CD4-positive, alpha-beta T cell treated with Interleukin-6 at 100 ng/mL for 8 hours (primary cell): ENCODE measurements at regions not wholly inside any gene's neighbourhood (a gene's known extent, or its start where the extent isn't known, plus 50 kb on each side); places are given as distances from the start of the nearest gene placed in this dataset.
A peak's percentile ranks its signal among the peaks of the same experiment; 100 is the strongest.
"Not testable (repeated sequence)": the region's sequence is repeated elsewhere in the genome, so short reads cannot be mapped to it uniquely, and the experiment has no call there.

Experiments
- DNase-seq: peaks from one replicate; pipeline ENCODE4 v3.0.0-alpha.2; 2020; ENCODE audit warnings: mixed read lengths, low spot score

DNA sequence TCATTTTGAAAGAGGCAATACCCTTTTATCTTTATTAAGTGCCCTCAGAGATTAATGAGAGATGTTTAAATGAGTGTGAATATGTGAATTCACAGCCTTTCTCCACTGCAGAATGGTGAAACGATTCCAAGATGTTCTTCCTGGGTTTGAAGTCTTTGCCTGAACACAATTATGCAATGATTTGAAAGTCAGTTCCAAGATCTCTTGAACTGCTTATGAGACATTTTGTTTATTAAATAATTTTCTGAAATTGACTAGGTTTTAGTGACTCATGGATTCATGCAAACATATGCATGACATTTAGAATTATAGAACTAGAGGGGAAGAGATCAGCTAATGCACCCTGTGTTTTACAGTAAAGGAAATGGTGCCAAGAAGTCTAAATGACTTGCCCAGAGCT is 118.1 kb upstream of the SLC38A2 start:
- DNase-seq = no peak

DNA sequence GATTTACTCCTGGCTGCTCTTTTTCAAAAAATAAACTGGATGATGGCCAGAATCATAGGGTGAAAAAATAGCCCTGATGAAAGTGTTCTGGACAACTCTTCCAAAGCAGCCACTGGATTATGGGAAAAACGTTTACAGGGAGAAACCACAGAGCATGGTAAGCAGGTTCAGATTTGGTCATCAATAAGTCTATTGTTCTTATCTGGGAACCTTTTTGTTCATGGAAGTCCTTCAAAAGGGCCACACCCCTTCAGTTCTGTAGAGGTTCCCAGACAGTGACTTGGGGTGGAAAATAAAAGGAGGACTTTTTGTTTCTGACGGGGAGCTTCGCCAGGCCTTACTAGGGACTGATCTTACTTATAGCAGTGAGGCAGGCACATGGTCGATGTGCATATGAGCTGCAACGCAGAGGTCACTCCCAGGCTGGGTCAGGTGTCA is 117.4 kb upstream of the SLC38A2 start:
- no peak for DNase-seq

DNA sequence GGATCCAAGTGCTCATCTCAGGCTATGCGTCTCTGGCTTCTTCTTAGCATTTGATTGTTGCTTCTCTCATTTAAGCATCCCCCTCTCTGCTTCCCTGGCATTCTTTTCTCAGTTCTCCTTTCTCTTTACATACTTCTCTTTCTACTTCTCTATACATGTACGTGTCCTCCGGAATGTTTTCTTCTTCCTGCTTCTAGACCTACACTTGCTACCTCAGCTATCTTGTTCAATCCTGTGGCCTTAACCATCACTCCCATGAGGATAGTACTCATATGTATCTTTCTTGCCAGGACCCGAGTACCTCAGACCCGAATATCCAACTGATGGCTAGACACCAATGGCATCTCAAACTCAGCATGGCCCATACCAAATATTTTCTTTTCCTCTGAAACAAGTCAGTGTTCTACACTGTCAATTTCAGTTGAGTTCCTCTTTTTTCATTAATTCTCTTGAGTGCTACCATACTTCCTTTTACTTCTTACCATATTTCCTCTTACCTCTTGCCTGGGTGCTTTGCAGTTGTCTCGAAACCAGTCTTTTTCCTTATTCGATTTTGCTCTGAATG is 115.1 kb upstream of the SLC38A2 start:
- DNase-seq = no peak

DNA sequence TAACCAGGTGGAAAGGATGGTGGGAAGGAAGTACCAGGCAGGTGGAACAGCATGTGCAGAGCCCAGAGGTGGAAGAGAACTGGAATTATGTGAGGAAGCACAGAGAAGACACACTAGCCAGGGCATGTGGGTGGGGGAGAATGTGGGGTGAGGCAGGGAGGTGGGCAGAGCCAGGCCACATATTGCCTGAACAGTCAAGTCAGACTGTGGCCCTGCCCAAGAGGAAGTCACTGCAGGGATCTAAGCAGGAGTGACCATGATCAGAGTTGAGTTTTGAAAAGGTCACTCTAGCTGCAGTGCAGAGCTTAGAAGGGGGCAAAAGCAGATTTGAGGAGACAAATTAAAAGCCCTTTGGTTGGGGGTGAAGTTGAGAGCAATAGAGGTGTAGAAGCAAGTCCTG is 114.0 kb upstream of the SLC38A2 start:
- DNase-seq = no peak

DNA sequence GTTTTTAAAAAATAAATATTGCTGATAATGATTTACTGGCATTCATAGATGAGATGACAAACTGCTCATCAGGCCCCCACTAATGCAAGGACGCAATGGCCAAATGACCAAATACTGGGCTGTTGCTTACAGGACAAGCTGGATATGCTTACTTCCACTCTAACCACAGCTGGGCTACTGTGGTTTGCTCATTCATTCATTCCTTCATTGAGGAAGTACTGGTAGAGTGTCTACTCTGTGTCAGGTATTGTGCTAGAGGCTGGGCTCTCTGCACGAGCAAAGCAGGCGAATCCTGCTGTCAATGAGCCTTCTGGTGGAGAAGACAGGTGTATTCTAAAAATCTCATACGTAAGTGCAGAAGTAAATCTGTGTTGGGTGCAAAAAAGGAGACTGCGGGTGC is 113.3 kb upstream of the SLC38A2 start:
- DNase-seq = no peak

DNA sequence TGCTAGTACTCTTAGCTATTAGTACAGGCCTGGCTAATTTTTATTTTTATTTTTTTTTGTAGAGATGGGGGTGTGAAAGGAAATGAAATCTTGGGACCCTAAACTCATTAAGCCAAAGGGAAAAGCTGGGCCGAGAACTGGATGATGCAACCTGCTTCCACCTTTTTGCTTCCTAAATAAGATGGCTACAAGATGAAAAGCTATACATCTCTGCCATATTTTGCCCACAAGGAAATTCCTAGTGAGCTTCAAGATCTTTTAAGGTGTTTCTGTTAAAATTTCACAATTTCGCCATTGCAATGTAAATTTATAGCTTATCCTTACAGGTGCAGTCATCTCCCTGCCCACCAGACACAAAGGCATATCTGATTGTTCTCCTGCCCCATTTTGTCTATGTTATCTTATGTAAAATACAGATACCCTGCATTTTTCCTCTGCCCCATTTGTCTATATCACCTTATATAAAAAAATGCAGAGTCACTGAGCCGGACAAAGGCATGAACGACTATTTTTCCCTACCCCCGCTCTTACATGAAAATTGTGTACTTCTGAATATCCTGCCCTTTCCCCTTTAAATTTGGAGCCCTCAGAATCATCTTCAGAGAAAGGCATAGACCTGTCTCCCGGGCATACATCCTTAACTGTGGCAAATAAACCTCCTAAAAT is 112.0 kb upstream of the SLC38A2 start:
- DNase-seq = no peak

DNA sequence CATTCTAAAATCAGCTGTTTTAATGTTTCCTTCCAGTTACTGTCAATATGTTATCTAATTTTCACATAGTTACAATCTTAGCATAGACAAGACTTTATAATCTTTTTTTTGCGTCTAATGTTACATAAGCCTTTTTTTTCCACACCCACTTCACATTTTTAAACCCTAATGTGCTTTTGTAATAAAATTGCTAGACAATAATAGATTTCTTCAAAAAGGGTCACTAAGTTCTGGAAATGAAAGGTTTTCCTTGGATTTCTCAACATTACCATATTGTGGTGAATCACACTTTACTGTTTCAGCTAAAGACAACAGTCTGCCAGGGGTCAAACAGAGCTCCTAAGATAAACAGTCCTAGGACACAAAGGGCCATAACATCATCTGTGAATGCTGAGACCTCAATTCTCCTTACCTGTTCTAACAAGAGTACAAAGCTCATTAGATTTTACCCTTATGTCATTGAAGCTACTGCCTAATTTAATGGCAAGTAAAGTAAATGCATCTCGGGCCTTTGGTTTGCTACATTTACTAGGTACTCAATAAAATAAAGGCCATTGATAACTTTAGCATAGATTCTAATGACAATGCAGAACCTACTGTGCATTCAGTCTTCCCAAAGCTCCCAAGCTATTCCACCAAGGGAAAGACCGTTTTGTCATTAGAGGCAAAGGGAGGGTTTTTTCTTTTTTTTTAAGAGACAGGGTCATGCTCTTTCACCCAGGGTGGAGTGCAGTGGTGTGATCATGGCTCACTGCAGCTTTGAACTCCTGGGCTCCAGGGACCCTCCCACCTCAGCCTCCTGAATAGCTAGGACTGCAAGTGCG is 111.2 kb upstream of the SLC38A2 start:
- no peak for DNase-seq

DNA sequence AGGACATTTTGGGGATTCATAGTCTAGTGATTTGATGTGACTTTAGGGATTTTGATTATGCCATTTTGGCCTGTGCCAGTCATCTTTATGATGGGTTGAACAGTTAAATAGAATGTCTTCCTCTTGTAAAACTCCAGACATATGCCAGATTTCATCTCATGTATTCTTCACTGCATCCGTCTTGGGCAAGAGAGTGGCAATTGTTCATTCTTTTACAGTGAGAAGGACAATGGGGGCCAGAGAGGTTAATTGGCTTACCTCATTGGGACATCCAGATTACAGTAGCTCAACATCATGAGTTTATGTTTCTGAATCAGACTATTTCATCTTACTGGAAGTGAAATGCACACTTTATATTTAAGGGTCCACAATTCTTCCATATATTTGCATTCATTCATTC is 108.2 kb upstream of the SLC38A2 start:
- no peak for DNase-seq

DNA sequence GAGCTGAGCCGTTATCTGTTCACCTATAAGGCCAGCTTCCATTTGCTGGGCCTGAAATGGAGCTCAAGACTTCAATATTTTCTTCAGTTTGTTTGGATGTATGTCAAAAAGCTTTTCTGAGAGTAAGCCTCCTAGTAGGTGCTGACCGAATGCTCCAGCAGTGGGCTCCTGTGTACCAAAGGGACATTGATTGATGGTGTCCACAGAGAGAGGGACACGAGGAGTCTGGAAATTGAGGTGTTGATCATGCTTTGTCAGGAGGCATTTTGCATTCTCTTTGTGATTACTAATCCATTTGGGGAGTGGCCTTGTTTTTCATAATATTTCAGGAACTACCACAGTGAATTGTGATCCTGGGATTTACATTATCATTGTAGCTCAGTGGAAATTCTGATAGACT is 107.7 kb upstream of the SLC38A2 start:
- no peak for DNase-seq

DNA sequence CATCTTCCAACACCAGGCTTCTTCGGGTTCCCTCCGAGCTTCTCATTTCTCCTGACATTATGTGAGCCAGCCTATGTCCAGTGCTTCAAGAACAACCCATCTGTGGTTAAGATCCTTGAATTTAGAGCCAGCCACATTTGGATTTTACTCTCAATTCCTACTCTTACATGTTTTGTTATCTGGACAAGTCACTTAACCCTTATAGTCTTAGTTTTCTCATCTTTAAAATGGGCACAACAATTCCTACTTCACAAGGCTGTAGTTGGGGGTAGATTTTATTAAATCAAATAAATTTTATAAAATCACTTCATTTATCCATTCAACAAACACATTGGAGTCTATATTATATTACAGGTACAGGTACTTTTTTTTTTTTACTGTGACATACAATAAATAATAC is 105.5 kb upstream of the SLC38A2 start:
- DNase-seq = no peak

DNA sequence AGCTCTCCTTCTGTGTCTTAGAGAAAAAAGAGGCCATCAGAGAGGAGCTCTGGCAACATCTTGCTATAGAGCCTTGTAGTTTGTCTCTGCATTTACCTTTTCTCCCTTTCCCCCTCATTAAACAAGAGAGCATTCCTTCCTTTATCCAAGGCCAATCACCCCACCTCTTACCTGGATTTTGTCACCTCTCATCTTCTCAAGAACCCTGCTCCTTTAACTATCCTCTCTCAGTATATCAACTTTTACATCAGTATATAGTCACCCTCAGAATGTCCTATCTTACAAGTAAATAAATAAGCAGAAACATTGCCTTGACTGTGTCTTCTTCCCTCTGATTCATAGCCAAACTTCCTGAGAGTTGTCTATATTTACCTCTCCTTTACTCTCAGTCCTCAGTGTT is 105.0 kb upstream of the SLC38A2 start:
- no peak for DNase-seq

DNA sequence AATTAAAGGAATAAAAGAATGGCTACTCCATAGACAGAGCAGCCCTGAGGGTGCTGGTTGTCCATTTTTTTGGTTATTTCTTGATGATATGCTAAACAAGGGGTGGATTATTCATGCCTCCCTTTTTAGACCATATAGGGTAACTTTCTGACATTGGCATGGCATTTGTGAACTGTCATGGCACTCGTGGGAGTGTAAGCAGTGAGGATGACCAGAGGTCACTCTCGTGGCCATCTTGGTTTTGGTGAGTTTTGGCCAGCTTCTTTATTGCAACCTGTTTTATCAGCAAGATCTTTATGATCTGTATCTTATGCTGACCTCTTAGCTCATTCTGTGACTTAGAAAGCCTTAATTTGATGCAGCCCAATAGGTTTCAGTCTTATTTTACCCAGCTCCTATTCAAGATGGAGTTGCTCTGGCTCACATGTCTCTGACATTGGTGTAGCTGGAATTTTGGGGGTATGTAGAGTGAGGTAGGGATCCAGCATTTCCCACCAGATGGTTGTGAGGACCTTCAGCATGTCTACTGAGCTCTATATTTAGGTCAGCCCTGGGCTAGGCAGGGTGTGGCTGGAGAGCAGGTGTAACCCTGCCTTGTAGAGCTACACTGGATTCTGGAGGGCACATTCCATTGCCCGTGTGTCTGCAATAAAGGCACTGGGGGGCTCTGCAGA is 103.5 kb upstream of the SLC38A2 start:
- DNase-seq = no peak

DNA sequence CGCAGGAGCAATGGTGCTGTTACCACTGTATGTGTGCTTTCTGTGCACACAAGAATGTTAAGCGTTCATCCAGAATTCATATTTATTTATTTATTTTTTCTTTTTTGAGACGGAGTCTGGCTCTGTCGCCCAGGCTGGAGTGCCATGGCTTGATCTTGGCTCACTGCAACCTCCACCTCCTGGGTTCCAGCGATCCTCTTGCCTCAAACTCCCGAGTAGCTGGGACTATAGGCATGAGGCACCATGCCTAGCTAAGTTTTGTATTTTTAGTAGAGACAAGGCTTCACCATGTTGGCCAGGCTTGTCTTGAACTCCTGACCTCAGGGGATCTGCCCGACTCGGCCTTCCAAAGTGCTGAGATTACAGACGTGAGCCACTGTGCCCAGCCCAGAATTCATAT is 101.8 kb upstream of the SLC38A2 start:
- not testable (repeated sequence) for DNase-seq

DNA sequence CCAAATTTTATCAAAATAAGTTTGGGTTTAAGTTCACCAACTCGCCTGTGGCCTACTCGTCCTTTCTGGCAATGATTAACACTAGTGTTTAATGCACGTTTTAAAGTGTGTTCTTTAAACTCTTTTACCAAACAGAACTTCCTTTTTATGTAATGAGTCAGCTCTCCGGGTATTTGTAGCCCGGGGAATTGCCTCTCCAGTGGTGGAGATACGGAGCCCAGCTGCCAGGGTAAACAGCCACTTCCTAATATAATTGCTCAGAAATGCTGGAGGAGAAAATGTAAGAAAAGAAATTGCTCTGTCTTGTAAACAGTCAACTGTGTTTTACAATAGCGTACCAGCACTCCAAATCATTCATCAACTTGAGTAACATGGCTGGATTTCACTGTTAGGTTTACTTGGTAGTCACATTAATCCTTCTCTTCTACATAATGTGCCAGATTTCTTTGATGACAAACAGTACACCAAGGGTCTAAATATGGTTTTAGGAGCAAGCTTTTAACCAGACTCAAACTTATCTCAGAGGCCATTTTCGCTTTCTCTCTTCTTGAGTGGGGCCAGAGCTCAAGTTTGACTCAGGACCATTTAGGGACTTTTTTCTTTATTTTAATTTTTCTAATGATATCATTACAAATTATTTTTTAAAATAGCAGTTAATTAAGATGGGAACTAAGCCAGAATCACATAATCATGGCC is 101.2 kb upstream of the SLC38A2 start:
- DNase-seq = no peak

DNA sequence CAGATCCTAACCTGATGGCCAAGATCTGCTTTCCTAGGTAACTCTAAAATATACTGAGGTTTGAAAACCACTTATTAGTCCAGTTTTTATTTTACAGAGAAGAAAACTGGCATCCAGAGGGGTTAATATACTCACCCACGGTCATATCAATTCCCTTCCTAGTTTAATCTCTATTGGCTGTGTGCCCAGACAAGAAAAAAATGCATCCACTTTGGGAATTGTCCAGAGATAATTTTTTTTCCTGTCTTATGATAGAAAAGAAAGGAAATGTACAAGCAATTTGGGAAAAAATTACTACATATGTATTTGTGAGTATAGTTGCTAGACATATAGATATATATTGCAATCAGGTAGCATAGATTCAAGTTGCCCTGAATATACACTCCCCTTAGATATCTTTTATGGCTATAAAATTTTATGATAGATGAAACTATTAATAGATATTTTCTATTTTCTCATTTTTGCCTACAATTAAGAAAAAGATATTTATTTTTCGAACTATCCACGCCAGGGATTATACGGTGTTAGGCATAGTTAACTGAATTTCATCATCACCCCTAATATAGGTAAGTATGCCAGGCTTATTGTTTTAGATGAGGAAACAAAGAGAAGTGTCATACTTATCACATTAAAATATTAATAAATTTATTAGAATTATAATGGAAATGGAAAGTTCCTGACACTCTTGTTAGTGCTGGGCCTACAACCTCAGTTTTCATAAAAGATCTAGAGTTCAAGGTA is 100.5 kb upstream of the SLC38A2 start:
- DNase-seq = no peak

DNA sequence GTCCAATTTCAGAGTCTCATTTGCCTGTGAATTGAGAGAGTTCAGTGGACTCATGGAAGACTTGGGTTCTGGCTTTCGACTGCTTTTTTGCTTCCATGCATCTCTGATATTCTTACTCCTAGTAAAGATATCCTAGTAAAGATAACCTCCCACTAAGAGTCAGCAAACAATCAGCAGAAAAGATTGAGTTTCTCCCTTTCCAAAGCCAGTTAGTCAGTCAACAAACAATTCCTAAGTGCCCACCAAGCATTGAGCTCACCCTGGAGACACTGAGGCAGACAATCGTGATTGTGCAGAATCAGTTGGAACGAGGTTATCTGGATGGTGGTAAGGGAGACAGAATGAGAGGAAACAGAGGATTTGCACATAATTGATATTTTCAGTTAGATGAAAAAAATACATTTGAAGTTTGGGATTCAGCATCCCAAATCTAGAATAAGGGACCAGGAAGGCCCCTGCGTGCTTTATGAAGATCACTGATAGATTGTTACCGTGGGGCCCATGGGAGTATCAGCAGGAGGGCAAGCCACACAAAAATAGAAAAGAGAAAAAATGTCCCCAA is 99.7 kb upstream of the SLC38A2 start:
- no peak for DNase-seq

DNA sequence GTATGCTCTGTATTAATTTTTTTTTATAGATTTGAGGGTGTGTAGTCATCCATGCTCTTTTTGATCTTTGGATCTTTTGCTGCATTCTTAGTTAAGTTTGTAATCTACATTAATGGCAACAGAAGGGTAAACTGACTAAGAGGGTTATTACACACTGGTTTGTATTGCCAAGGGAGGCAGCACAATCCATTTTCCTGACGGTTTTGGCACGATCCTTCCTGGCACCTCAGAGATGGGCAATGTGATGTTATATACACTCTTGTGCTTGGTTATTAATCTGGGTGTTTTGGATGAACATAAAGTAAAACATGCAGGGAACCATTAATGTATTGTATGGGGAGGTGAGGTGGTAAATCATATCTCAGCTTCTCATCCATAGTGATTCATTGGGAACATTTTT is 98.8 kb upstream of the SLC38A2 start:
- DNase-seq = no peak

DNA sequence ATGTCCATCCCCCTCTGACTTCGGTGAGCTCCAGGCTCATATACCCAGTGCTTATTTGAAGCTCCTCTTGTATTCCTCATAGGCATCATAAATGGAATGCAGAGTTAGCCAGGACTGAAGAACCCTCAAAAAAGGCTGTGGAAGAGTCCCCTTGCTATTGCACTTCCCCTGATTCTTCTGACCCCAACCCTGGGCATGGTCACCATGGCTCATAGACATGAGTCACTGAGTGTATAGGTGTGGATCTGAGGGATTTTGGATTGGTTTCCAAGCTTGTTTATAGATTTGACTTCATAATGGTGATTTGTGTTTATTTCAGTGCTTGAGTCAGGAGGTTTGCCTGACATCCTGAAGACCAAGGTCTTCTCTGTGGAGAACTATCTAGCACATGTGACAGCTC is 98.4 kb upstream of the SLC38A2 start:
- DNase-seq = no peak

DNA sequence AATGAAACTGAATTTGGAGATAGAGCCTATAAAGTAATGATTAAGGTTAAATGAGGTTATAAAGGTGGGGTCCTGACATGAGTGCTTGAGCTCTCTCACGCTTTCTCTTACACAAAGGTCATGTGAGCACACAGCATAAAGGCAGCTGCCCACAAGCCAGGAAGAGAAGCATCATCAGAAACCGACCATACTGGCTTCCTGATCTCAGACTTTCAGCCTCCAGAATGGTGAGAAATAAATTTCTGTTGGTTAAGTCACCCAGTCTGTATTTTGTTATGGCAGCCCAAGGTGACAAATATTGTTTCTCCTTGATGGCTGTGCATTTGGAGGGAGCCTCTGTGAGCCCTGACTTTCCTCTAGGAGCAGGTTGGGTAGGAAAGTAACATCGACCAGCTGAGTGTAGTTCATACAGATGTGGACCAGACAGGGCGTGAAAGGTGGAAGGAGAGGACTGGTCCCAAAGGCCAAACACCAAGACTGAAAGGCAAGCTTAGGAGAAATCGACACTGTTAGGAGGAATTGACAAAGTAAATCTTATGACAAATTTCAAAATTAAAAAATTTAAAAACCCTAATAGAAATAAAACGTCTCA is 97.6 kb upstream of the SLC38A2 start:
- peak; percentile 29 for DNase-seq

DNA sequence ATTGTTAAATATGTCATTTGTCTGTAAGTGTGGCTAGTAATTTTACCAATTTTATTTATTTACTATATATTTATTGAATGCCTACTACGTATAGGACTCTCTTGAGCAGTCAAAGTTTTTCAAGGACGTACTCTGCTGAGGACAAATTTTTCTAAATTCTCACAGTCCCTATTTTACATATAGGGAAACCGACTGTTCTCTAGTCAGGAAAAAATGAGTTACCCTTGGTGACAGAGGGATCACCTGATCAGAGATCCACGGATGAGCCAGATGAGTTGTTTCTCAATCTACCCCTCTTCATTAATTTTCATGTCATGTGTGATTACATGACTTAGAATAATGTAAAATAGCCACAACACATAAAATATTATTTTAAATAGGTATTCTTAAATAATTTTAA is 96.2 kb upstream of the SLC38A2 start:
- DNase-seq = no peak

DNA sequence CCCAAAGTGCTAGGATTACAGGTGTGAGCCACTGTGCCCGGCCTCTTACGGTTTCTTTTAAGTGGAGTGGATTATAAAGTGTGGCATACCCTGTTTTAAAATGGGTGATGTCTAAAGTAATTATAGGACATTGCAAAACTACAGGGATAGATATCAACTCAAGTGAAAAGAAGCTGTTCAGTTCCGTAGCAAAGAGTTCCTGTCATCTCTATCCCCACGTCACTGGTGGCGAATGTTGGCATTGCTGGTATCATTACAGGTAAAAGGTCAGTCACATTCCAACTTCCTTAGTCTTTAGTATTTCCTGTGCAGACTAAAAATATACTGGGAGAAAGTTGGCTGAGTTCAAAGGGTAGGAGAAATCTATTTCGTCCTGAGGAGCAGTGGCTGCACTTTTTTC is 95.6 kb upstream of the SLC38A2 start:
- no peak for DNase-seq
